Amniotic epithelial cell (primary cell): ENCODE measurements at regions not wholly inside any gene's neighbourhood (a gene's known extent, or its start where the extent isn't known, plus 50 kb on each side); places are given as distances from the start of the nearest gene placed in this dataset.

Experiments used
- DNase-seq: peaks from one replicate; pipeline ENCODE4 v3.0.0-alpha.2; 2010; ENCODE audit warnings: low read depth

DNA sequence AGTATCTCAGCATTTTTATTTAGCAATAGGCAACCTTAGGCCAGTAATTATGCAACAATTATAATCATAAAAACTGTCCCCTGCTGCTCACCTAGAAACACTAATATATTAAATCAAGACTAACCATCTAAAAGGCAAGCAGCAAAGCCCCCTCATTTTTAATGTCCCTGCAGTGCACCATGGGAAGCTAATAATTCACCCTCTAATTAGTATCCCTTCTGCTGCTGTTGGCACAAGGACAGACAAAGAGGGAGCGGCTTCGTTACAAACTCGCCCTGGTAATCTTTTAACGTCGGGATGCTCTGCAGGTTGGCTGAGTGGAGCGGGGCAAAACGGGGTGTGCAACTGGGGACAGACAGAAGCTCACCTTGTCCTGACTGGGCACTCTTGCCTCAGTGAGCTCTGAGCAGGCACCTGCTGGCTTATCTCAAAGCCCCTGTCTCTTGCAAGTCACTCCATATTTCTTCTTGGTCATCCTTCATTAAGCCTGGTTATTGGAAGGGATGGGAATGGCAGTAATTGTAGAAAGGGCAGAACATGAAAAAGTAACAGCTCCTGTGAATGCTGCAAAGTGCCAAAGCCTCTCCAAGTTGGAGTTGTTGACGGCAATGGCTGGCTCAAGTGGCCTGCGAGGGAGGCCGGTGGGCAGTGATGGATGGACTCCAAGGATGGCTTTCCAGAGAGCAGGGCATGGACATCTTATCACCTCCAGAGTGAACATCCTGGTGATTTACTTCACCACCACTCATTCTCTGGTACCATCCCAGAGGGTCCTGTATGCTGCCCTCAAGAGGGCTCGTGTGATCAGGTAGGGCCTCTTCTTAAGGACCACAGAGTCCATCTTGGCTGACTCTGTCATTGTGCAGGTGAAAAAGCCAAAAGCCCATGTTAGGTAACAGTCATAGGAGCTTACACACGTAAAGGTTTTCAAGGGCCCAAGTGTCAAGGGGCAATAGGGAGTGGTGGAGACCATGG lies 219.6 kb upstream of the N4BP1 start:
- DNase-seq, result no peak

GRCh38 chr16:48824271-48824670 lies 214.3 kb upstream of the N4BP1 start:
- DNase-seq, result no peak

DNA sequence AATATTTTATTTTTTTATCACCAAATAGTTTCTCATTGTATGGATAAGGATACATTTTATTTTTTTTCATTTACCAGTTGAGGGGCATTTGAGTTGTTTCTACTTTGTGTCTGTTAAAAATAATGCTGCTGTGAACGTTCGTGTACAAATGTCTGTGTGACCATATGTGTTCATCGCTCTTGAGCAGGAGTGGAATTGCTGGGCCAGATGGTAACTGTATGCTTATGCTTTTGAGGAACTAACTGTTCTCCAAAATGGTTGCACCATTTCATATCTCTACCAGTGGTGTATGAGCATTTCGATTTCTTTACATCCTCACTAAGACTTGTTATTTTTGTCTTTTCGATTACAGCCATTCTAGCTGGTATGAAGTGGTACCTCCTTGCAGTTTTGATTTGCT lies 212.5 kb upstream of the N4BP1 start:
- no peak for DNase-seq

GRCh38 chr16:48820379-48820778 lies 210.4 kb upstream of the N4BP1 start:
- DNase-seq, result no peak

DNA sequence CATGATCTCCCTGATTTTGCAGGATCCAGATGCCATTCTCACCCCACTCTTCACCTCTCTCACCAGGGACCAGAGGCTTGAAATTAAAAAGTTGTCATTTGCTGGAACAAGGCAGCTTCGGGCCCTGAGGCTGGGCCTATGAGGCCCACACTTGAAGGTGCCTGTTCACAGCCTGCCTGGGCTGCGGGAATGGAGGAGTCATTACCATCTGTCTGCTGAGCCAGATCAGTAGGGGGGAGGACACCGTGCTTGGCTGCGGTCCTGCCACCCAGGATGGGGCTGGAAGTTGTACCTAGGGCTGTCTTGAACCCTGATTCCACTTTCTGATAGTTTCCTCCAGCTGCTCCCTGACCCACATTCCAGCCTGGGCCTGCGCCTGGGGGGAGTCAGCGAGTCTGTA lies 208.3 kb upstream of the N4BP1 start:
- DNase-seq, result no peak

GRCh38 chr16:48817032-48817431 lies 207.1 kb upstream of the N4BP1 start:
- no peak for DNase-seq

GRCh38 chr16:48816393-48816792 lies 206.4 kb upstream of the N4BP1 start:
- DNase-seq, result no peak

DNA sequence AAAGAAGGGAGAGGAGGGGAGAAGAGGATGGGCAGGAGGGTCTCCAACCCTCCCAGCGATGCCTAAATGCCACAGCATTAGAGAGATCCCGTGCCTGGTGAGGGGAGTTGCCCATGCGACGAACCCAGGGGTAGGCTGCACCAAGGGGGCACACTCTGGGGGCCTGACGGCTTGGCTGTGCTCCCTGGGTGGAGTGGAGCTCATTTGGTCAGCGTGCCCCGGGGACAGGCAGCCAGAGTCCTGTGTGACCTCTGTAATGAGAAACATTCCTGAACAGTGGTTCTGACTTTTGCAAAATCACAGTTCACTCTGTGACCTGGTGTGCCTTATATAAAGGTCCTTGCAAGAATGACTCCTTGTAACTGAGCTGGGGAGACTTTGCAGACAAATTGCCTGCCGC lies 205.0 kb upstream of the N4BP1 start:
- no peak for DNase-seq

- DNase-seq, result no peak
Measured at GRCh38 chr16:48813485-48813884, 203.5 kb upstream of the N4BP1 start.

GRCh38 chr16:48812856-48813255 lies 202.9 kb upstream of the N4BP1 start:
- no peak for DNase-seq

GRCh38 chr16:48811478-48811877 lies 201.5 kb upstream of the N4BP1 start:
- no peak for DNase-seq

GRCh38 chr16:48810803-48811453 lies 200.9 kb upstream of the N4BP1 start:
- DNase-seq, result no peak

- DNase-seq, result no peak
Measured at GRCh38 chr16:48810436-48810802, 200.4 kb upstream of the N4BP1 start.

DNA sequence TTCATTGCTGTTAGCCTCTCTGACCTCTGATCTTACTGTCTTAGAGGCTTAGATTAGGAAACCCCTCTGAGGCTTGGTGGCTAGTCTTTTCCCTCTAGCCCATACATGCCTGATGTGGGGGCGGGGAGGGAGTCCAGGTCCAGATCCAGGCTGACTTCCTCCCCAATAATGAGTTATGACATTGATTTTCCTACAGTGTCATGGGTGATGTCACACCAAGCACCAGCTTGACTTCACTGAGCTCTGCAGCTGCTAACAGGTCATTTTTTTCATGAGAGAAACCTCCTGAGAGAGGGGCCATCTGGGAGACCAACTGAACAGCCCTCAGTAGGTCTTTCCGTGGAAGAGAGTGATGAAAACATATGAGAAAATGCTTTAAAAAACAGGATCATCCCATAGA lies 180.2 kb upstream of the N4BP1 start:
- no peak for DNase-seq

GRCh38 chr16:48788475-48788874 lies 178.5 kb upstream of the N4BP1 start:
- DNase-seq, result no peak

- DNase-seq, result no peak
Measured at GRCh38 chr16:48745541-48745940, 135.6 kb upstream of the N4BP1 start.

DNA sequence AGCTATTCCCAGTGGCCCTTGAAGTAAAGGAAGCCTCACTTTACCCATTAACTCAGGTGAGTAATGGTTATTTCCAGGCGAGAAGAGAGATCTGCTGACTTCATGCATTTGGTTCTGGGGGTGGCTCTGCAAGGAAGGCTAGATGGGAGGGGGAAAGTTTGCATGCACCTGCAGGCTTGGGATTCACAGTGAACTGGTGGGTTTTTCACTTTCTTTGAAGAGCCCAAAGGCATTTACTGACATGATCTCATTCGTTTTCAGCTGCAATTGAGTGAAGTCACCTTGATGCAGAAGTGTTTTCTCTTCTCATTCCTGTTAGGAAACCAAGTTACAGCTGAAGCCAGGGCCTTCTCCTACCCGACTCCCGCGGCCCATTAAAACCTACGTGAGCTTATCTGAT lies 131.0 kb upstream of the N4BP1 start:
- no peak for DNase-seq

DNA sequence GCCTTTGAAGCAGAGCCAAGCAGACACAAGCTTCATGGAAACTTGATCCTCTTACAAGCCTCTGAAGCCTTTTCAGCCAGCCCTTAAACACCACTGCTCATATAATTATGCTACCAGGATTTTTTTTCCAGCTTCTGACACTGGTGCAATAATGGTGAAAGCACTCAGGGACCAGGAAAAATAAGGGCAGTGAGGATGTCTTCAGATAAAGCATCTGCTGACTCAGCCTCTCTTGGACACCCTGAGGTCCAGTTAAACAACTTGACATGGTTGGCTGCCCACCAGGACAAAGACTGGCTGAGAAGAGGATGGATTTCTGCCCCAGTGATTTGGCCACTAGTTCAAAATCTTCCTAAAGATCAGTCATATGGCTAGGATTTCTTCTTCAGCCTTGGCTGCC lies 124.2 kb upstream of the N4BP1 start:
- DNase-seq, result no peak

DNA sequence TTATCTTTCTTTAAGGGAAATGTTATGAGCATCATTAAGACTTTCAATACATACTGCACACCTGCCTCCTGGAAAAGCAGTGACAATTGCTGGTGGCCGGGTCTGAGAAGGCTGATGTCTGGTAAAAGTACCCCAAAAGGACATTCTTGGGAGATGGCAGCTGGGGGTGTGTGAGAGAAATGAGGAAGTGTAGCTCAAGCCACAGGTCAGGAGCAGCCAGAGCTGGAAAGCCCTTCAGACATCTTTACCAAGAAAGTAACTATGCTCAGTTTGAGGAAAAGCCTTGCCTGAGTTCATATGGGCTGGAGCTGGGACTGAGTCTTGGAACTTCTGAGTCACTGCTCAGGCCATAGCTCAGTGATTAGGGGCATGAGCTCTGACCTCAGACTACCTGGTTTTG lies 94.7 kb upstream of the N4BP1 start:
- DNase-seq, result no peak

DNA sequence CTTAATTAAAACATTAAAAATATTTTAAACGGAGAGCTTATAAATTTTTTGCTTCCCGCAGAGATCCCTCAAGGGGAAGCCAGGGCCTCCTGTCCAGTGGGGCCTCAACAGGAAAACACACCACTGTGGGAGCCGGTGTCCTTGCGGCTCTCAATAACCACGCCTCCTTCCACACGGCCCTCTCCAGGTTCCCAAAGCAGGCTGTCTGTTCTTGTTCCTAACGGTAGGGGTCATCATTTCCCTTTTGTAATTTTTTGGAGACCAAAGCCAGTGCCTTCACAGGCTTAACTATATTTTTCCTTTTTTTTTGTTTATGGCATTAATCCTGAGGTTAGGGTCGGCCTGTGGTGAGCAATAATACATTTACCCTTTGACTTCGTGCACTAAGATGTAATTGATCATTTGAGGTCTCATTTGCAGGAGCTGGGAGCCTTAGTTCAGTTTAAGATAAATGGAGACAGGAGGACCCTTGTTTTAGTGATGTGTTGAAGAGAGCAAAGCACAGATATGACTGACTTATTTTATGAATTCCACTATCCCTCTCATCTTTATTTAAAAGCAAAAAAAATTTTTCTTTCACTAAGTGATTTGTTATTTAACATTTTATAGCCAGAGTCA lies 77.5 kb upstream of the N4BP1 start:
- peak; percentile 64 for DNase-seq

DNA sequence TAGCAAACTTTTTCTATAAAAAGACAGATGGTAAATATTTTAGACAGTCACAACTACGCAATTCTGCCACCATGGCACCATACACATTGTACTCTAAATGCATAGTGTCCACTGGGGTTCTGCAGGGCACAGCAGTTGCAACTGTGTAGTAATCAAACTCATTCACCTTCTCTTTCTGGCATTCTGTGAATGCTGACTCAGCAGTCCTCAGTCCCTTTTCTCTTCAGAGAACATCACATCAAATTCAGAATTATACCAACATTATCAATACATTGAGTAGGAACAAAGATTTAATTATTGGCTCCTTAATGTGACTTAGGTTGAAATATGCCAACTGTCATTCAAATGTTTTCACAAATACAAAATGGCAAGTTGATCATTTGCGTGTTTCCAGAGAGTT lies 74.2 kb upstream of the N4BP1 start:
- DNase-seq, result no peak

DNA sequence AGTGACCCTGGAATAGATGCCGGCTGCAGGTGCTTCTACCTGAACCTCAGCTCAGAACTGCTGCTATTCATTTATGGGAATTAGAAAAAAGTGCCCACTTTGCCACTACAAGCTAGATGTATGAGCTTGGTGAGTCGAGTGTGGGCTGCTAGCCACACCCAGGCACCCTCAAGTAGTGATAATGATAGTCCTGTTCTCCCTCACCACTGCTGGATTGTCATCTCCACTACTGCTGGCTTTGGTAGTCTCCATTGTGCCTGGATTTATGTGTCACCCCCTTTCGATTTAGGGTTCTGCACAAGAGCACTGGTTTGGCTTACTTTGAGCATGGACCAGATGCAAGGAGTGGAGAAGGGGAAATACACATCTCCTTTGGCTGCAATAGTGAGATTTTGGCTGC lies 73.0 kb upstream of the N4BP1 start:
- no peak for DNase-seq

DNA sequence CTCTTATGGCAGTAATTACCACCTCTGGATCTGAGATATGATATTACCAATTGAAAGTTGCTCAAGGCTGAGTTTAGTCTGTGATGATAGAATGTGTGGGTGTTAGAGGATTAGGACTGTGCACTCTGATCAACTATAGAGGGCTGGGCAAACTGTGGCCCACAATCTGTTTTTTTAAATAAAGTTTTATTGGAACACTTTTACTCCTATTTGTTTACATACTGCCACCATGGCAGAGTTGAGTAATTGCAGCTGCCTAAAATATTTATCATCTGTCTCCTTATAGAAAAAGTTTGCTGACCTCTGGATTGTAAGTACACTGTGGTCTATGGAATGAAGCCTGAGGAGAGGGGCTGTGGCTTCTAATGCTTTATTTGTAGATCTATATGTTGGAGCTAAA lies 71.5 kb upstream of the N4BP1 start:
- DNase-seq, result no peak
